ENCODE measurements at regions not wholly inside any gene's neighbourhood (a gene's known extent, or its start where the extent isn't known, plus 50 kb on each side); places are given as distances from the start of the nearest gene placed in this dataset.

- no peak for TF ChIP-seq CTCF (IDR thresholded peaks at IDR 0.05; ENCODE audit: insufficient read depth, low read length)
- TF ChIP-seq POLR2AphosphoS5 (IDR thresholded peaks at IDR 0.05; ENCODE audit: low read depth) = no peak
- TF ChIP-seq GABPA (IDR thresholded peaks at IDR 0.05; ENCODE audit: low read depth) = no peak
Observed at GRCh38 chr5:36482812-36483211, 123.6 kb upstream of the SLC1A3 start.

Measured in HL-60 (cell line).